K562 (cell line): ENCODE measurements at regions not wholly inside any gene's neighbourhood (a gene's known extent, or its start where the extent isn't known, plus 50 kb on each side); places are given as distances from the start of the nearest gene placed in this dataset.

ENCODE experiments used
- CEBPG ChIP-seq, 3 experiments: fragments of 200-800 bp in 1 of 3; sonication (Bioruptor generic) in 1 of 3; sonication (generic) in 1 of 3; formaldehyde crosslinking in 1 of 3; IDR thresholded peaks in 2 of 3; conservative IDR thresholded peaks in 1 of 3; 2 replicates each; pipeline versions ENCODE4 v1.6.1 to v1.8.0; 2016 to 2022; ENCODE audit warnings: missing compliant biosample characterization in 2 of 3, missing genetic modification characterization in 2 of 3, mild to moderate bottlenecking in 1 of 3, missing genetic modification reagents in 1 of 3
- ETV1 ChIP-seq: fragments of 450-650 bp; conservative IDR thresholded peaks from 2 replicates; pipeline ENCODE4 v1.6.1; 2016; ENCODE audit warnings: missing genetic modification characterization, control low read depth, low read depth, missing compliant biosample characterization
- LEF1 ChIP-seq: fragments of 450-650 bp; IDR thresholded peaks from 2 replicates; pipeline ENCODE4 v1.6.1; 2016; ENCODE audit warnings: mild to moderate bottlenecking

DNA sequence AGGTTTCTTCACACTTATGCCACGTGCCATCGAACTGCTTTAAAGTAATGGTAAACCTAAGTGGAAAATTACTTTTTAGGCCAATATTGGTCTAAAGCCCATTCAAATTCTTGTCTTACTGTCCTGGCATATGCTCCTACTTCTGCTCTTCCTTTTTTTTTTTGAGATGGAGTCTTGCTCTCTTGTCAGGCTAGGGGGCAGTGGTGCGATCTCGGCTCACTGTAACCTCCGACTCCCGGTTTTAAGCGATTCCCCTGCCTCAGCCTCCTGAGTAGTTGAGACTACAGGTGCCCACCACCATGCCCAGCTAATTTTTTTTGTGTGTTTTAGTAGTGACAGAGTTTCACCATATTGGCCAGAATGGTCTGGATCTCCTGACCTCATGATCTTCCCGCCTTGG, 129.0 kb upstream of the TECRL start:
- TF ChIP-seq LEF1 (no peak), CEBPG (CRISPR knock-in tag; IDR thresholded peaks at IDR 0.05) (no peak), CEBPG (tag; conservative IDR thresholded peaks at IDR 0.05 in 1 of 2, IDR thresholded peaks at IDR 0.05 in 1 of 2) (no peak), ETV1 (tag) (no peak)
